ENCODE measurements at regions not wholly inside any gene's neighbourhood (a gene's known extent, or its start where the extent isn't known, plus 50 kb on each side); places are given as distances from the start of the nearest gene placed in this dataset.

DNA sequence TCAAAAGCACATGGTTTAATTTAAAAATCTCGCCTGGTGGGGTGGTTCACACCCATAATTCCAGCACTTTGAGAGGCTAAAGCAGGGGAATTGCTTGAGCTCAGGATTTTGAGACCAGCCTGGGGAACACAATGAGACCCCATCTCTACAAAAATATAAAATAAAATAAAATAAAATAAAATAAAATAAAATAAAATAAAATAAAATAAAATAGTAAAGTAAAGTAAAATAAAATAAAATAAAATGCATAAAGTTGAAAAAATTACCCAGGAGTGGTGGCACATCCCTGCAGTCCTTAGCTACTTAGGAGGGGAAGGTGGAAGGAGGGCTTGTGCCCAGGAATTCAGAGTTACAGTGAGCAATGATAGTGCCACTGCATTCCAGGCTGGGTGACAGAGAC is 88.7 kb upstream of the MS4A8 start (continued):
- TF ChIP-seq, protein P1, sequence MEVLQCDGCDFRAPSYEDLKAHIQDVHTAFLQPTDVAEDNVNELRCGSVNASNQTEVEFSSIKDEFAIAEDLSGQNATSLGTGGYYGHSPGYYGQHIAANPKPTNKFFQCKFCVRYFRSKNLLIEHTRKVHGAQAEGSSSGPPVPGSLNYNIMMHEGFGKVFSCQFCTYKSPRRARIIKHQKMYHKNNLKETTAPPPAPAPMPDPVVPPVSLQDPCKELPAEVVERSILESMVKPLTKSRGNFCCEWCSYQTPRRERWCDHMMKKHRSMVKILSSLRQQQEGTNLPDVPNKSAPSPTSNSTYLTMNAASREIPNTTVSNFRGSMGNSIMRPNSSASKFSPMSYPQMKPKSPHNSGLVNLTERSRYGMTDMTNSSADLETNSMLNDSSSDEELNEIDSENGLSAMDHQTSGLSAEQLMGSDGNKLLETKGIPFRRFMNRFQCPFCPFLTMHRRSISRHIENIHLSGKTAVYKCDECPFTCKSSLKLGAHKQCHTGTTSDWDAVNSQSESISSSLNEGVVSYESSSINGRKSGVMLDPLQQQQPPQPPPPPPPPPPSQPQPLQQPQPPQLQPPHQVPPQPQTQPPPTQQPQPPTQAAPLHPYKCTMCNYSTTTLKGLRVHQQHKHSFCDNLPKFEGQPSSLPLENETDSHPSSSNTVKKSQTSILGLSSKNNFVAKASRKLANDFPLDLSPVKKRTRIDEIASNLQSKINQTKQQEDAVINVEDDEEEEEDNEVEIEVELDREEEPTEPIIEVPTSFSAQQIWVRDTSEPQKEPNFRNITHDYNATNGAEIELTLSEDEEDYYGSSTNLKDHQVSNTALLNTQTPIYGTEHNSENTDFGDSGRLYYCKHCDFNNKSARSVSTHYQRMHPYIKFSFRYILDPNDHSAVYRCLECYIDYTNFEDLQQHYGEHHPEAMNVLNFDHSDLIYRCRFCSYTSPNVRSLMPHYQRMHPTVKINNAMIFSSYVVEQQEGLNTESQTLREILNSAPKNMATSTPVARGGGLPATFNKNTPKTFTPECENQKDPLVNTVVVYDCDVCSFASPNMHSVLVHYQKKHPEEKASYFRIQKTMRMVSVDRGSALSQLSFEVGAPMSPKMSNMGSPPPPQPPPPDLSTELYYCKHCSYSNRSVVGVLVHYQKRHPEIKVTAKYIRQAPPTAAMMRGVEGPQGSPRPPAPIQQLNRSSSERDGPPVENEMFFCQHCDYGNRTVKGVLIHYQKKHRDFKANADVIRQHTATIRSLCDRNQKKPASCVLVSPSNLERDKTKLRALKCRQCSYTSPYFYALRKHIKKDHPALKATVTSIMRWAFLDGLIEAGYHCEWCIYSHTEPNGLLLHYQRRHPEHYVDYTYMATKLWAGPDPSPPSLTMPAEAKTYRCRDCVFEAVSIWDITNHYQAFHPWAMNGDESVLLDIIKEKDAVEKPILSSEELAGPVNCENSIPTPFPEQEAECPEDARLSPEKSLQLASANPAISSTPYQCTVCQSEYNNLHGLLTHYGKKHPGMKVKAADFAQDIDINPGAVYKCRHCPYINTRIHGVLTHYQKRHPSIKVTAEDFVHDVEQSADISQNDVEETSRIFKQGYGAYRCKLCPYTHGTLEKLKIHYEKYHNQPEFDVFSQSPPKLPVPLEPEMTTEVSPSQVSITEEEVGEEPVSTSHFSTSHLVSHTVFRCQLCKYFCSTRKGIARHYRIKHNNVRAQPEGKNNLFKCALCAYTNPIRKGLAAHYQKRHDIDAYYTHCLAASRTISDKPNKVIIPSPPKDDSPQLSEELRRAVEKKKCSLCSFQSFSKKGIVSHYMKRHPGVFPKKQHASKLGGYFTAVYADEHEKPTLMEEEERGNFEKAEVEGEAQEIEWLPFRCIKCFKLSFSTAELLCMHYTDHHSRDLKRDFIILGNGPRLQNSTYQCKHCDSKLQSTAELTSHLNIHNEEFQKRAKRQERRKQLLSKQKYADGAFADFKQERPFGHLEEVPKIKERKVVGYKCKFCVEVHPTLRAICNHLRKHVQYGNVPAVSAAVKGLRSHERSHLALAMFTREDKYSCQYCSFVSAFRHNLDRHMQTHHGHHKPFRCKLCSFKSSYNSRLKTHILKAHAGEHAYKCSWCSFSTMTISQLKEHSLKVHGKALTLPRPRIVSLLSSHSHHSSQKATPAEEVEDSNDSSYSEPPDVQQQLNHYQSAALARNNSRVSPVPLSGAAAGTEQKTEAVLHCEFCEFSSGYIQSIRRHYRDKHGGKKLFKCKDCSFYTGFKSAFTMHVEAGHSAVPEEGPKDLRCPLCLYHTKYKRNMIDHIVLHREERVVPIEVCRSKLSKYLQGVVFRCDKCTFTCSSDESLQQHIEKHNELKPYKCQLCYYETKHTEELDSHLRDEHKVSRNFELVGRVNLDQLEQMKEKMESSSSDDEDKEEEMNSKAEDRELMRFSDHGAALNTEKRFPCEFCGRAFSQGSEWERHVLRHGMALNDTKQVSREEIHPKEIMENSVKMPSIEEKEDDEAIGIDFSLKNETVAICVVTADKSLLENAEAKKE (CRISPR knock-in tag; IDR thresholded peaks at IDR 0.05), result no peak
- TF ChIP-seq, protein P2, sequence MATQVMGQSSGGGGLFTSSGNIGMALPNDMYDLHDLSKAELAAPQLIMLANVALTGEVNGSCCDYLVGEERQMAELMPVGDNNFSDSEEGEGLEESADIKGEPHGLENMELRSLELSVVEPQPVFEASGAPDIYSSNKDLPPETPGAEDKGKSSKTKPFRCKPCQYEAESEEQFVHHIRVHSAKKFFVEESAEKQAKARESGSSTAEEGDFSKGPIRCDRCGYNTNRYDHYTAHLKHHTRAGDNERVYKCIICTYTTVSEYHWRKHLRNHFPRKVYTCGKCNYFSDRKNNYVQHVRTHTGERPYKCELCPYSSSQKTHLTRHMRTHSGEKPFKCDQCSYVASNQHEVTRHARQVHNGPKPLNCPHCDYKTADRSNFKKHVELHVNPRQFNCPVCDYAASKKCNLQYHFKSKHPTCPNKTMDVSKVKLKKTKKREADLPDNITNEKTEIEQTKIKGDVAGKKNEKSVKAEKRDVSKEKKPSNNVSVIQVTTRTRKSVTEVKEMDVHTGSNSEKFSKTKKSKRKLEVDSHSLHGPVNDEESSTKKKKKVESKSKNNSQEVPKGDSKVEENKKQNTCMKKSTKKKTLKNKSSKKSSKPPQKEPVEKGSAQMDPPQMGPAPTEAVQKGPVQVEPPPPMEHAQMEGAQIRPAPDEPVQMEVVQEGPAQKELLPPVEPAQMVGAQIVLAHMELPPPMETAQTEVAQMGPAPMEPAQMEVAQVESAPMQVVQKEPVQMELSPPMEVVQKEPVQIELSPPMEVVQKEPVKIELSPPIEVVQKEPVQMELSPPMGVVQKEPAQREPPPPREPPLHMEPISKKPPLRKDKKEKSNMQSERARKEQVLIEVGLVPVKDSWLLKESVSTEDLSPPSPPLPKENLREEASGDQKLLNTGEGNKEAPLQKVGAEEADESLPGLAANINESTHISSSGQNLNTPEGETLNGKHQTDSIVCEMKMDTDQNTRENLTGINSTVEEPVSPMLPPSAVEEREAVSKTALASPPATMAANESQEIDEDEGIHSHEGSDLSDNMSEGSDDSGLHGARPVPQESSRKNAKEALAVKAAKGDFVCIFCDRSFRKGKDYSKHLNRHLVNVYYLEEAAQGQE (IDR thresholded peaks at IDR 0.05; ENCODE audit: unreplicated experiment), result no peak

DNA sequence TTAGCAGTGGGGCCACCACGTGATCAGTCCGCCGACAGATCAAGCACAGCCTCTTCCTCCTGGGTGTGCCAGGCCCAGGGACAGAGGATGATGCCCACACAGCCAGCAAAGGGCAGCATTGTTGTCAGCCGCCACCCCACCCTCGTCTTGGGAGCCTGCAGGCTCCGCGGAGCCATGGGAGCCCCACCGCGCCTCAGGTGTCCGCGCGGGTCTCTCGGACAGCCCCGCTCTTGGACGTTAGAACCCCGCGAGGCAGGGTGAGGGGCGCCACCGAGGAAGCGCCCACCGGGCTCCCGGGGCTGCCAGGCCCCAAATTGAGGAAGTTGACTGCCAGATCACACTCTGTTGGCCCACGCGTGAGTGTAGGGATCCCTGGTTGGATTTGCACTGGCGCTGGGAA is 83.9 kb upstream of the MS4A8 start:
- Histone ChIP-seq H3K79me2 (replicated peaks; ENCODE audit: insufficient read depth) (no peaks in the 10 kb centered on the region), H3K9me2 (ENCODE audit: insufficient read depth) (no peaks in the 10 kb centered on the region), H2AFZ (no peak overlapping the region), H3K27ac (ENCODE audit: low read depth) (no peak overlapping the region), H3F3A (replicated peaks; ENCODE audit: low read depth) (no peaks in the 10 kb centered on the region), H3K36me3 (ENCODE audit: insufficient read depth) (no peaks in the 10 kb centered on the region), H3K27me3 (ENCODE audit: insufficient read depth) (no peaks in the 10 kb centered on the region), H3K4me1 (ENCODE audit: insufficient read depth) (no peaks in the 10 kb centered on the region), H4K20me1 (replicated peaks; ENCODE audit: insufficient read depth) (no peaks in the 10 kb centered on the region), H3K4me3 (no peak overlapping the region), H3K4me2 (no peak overlapping the region)
- H3K27ac Mint-ChIP-seq, result no peak overlapping the region
- TF ChIP-seq, protein P2 (IDR thresholded peaks at IDR 0.05; ENCODE audit: unreplicated experiment), result no peak
- TF ChIP-seq CREB1 (CRISPR knock-in tag; IDR thresholded peaks at IDR 0.05; ENCODE audit: low read depth), result no peak
- no peak for TF ChIP-seq EZH2phosphoT487 (IDR thresholded peaks at IDR 0.05; ENCODE audit: unreplicated experiment)
- TF ChIP-seq, protein P3, sequence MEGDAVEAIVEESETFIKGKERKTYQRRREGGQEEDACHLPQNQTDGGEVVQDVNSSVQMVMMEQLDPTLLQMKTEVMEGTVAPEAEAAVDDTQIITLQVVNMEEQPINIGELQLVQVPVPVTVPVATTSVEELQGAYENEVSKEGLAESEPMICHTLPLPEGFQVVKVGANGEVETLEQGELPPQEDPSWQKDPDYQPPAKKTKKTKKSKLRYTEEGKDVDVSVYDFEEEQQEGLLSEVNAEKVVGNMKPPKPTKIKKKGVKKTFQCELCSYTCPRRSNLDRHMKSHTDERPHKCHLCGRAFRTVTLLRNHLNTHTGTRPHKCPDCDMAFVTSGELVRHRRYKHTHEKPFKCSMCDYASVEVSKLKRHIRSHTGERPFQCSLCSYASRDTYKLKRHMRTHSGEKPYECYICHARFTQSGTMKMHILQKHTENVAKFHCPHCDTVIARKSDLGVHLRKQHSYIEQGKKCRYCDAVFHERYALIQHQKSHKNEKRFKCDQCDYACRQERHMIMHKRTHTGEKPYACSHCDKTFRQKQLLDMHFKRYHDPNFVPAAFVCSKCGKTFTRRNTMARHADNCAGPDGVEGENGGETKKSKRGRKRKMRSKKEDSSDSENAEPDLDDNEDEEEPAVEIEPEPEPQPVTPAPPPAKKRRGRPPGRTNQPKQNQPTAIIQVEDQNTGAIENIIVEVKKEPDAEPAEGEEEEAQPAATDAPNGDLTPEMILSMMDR (conservative IDR thresholded peaks at IDR 0.05; ENCODE audit: low read depth in 2 of 2), result no peak
- TF ChIP-seq, protein P4, sequence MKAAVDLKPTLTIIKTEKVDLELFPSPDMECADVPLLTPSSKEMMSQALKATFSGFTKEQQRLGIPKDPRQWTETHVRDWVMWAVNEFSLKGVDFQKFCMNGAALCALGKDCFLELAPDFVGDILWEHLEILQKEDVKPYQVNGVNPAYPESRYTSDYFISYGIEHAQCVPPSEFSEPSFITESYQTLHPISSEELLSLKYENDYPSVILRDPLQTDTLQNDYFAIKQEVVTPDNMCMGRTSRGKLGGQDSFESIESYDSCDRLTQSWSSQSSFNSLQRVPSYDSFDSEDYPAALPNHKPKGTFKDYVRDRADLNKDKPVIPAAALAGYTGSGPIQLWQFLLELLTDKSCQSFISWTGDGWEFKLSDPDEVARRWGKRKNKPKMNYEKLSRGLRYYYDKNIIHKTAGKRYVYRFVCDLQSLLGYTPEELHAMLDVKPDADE (IDR thresholded peaks at IDR 0.05), result no peak
- no peak for DNase-seq (ENCODE audit: low spot score)
- H3K4me3 Mint-ChIP-seq, result no peak overlapping the region
- ATAC-seq, result no peak
- H3K27me3 Mint-ChIP-seq (ENCODE audit: insufficient read depth, low read depth, poor library complexity), result no peaks in the 10 kb centered on the region
- H3K9me3 Mint-ChIP-seq, result peaks cover 18% of the 10 kb centered on the region
- peaks cover 9% of the 10 kb centered on the region; the same call in 2 of the 3 replicates for H3K36me3 Mint-ChIP-seq (ENCODE audit: low read depth)
- H3K4me1 Mint-ChIP-seq, result no peaks in the 10 kb centered on the region
